NCI-H748 treated with DMSO at 0.1 percent for 48 hours (cell line): ENCODE measurements at regions not wholly inside any gene's neighbourhood (a gene's known extent, or its start where the extent isn't known, plus 50 kb on each side); places are given as distances from the start of the nearest gene placed in this dataset.

Experiments used
- DNase-seq: peaks from one replicate; lab custom pipeline; 2025; lab: John Stamatoyannopoulos, UW

- no peak for DNase-seq
These were observed 237.2 kb upstream of the APCDD1 start for GRCh38 chr18:10217211-10217610.

- no peak for DNase-seq
These were observed 229.1 kb upstream of the APCDD1 start for GRCh38 chr18:10225300-10225699.

GRCh38 chr18:10226971-10227370 is 227.5 kb upstream of the APCDD1 start:
- no peak for DNase-seq

GRCh38 chr18:10228326-10228725 is 226.1 kb upstream of the APCDD1 start:
- no peak for DNase-seq

- DNase-seq = no peak
These were observed 225.0 kb upstream of the APCDD1 start for GRCh38 chr18:10229458-10229857.

GRCh38 chr18:10230072-10230471 is 224.4 kb upstream of the APCDD1 start:
- DNase-seq = no peak

- no peak for DNase-seq
These were observed 223.2 kb upstream of the APCDD1 start for GRCh38 chr18:10231220-10231619.

- peak; percentile 15 for DNase-seq
These were observed 222.4 kb upstream of the APCDD1 start for GRCh38 chr18:10232062-10232461.

- DNase-seq = no peak
These were observed 221.2 kb upstream of the APCDD1 start for GRCh38 chr18:10233082-10233875.

GRCh38 chr18:10234281-10234680 is 220.2 kb upstream of the APCDD1 start:
- DNase-seq = no peak

- no peak for DNase-seq
These were observed 219.3 kb upstream of the APCDD1 start for GRCh38 chr18:10234912-10235660.

- DNase-seq = no peak
These were observed 218.8 kb upstream of the APCDD1 start for GRCh38 chr18:10235661-10235952.

- no peak for DNase-seq
These were observed 215.3 kb upstream of the APCDD1 start for GRCh38 chr18:10239103-10239502.

- no peak for DNase-seq
These were observed 214.3 kb upstream of the APCDD1 start for GRCh38 chr18:10239991-10240634.

GRCh38 chr18:10240973-10241372 is 213.5 kb upstream of the APCDD1 start:
- no peak for DNase-seq

- no peak for DNase-seq
These were observed 212.9 kb upstream of the APCDD1 start for GRCh38 chr18:10241579-10241978.

GRCh38 chr18:10242936-10243680 is 211.3 kb upstream of the APCDD1 start:
- no peak for DNase-seq

GRCh38 chr18:10244341-10244740 is 210.1 kb upstream of the APCDD1 start:
- no peak for DNase-seq

- no peak for DNase-seq
These were observed 209.2 kb upstream of the APCDD1 start for GRCh38 chr18:10245031-10245845.

- DNase-seq = no peak
These were observed 208.6 kb upstream of the APCDD1 start for GRCh38 chr18:10245846-10246175.

- DNase-seq = no peak
These were observed 207.3 kb upstream of the APCDD1 start for GRCh38 chr18:10247021-10247741.
